DMS 273 (cell line): ENCODE measurements at regions not wholly inside any gene's neighbourhood (a gene's known extent, or its start where the extent isn't known, plus 50 kb on each side); places are given as distances from the start of the nearest gene placed in this dataset.
"Not testable (repeated sequence)": the region's sequence is repeated elsewhere in the genome, so short reads cannot be mapped to it uniquely, and the experiment has no call there.

Experiments used
- DNase-seq: peaks from one replicate; lab custom pipeline; 2025; ENCODE audit not compliant: unreplicated experiment; lab: John Stamatoyannopoulos, UW

DNA sequence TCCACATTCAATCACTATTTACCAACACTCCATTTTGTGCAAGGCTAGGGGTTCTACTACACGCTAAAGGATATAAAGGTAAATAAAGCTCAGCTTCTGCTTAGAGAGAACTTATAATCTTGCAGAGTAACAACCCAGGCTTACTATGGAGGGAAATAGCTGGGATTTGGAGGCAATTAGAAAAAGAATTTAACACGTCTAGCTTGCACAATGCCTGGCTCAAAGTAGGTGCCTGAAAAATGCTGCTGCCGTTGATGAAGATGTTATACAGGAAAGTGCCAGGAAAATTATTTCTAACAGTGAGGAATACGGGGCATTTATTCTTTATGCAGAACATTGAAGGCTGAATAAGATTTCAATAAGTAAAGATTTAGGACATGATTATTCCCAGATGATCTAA lies 214.2 kb downstream of the KITLG start:
- no peak for DNase-seq

DNA sequence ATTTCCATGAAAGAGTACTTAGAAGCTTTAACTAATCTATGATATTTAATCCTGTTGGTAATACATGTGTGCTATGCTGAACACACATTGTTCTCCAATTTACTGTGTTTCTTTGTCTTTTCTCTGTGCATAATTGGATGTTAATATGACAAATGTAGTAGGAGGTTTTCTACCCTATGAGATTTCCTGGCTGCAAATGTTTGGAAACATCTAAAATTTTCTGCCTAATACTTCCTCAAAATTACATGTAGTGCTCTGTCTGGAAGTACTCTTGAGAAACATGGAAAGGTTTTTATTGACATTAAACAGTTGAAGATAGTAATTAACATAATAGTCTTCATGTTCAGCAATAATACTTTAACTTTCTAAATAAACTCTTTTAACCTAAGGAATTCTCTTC lies 213.0 kb downstream of the KITLG start:
- no peak for DNase-seq

DNA sequence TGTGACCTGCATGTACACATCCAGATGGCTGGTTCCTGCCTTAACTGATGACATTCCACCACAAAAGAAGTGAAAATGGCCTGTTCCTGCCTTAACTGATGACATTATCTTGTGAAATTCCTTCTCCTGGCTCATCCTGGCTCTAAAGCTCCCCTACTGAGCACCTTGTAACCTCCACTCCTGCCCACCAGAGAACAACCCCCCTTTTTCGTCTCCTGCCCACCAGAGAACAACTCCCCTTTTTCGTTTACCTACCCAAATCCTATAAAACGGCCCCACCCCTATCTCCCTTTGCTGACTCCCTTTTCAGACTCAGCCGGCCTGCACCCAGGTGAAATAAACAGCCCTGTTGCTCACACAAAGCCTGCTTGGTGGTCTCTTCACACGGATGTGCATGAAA lies 212.2 kb downstream of the KITLG start:
- DNase-seq: not testable (repeated sequence)

DNA sequence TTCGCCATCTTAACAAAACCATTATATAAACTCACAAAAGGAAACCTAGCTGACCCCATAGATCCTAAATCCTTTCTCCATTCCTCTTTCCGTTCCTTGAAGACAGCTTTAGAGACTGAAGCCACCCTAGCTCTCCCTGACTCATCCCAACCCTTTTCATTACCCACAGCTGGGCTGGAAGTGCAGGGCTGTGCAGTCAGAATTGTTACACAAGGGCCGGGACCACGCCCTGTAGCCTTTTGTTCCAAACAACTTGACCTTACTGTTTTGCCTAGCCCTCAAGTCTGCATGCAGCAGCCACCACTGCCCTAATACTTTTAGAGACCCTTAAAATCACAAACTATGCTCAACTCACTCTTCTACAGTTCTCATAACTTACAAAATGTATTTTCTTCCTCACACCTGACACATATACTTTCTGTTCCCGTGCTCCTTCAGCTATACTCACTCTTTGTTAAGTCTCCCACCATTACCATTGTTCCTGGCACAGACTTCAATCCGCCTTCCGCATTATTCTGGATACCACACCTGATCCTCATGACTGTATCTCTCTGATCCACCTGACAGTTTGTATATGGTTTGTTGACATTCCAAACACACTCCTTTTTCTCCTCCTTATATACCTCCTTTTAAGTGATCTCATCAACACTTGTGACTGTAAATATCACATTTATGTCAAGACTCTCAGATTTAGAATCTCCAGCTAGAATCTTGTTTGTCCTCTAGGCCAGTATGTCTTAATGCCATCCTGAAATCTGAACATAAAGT lies 208.7 kb downstream of the KITLG start:
- DNase-seq: no peak

DNA sequence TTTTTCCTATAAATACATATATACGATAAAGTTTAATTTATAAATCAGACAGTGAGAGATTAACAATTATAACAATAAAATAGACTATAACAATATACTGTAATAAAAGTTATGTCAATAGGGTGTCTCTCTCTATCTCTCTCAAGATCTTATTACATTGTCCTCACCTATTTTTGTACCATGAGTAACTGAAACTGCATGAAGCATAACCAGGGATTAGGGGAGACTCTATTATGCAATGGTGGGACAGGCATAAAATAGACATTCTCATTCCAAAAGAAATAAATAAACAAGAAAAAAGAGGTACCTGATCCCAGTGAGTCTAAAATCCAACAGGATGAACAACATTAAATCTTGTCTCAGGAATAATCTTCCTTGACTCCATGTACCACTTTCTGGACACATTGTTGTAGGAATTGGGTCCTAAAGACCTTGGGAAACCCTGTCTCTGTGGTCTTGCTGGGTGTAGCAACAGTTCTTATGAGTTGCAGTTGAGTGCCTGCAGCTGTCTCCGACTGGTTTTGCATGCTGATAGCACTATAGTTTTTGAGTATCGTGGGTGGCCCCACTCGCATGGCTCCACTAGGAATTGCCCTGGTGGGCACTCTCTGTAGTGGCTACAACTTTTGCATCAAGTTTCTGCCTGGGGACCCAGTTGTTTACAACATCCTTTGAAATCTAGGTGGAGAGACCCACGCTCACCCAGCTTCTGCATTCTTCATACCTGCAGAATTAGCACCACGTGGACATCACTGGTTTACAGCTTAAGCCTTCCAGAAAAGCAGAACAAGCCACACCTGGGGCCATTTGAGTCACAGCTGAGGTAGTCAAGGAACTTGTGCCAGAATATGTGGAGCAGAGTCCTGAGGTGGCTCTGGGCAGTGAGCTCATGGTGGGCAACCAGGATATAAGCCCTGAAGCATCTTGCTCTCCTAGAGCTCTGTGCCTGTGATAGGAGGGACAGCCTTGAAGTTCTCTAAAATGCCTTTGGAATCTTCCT lies 204.7 kb downstream of the KITLG start:
- DNase-seq: no peak

DNA sequence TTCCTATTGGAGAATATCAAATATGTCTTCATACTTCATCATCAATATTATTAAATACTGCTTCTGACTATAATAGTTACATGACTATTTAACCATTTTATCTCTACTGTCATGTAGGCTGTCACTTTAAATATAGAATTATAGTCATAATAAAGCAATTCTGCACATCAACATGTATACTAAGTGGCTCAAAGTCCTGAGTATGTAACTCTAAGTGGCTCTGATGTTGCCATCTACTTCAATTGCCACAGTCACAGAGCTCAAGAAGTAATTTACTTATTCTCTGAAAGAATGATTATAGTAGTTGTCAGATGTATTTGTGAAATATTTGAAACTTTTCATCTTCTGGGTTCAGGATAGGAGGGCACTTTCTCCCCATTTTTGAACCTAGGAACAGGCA lies 202.3 kb downstream of the KITLG start:
- DNase-seq: no peak

DNA sequence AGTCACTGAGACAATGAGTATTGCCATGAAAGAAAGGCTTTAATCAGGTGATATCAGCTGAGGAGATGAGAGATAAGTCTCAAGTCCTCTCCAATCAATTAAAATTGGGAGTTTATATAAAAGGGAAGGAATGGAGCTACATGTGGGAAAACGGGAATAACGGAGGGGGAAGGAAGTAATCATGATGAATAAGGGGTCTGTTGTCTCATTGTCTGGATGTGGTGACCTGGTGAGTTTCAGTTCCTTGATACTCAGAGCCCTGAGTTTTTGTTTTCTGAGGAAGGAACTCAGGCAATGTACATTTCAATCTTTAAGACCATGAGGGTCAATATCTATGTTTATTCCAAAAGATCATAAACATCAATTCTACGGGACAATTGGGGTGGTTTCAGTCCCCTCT lies 198.8 kb downstream of the KITLG start:
- DNase-seq: no peak

DNA sequence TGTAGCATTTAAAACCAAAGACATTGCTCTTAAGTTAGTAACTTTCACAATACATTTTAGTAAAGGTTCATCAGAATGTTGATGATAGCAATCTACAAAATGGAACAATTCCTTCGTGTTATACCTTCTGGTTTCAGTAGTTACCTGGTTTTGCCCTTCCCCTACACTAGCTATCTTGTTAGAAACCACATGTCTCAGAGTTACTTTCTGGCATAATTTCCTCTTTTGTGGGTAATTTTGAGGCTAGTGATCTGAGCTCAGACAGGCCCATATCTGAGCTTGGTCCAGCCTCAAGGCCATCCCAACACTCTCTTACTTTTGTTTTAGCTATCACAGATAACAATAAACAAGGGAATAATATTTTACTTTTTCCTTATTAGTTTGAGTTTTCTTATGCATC lies 196.9 kb downstream of the KITLG start:
- DNase-seq: no peak

DNA sequence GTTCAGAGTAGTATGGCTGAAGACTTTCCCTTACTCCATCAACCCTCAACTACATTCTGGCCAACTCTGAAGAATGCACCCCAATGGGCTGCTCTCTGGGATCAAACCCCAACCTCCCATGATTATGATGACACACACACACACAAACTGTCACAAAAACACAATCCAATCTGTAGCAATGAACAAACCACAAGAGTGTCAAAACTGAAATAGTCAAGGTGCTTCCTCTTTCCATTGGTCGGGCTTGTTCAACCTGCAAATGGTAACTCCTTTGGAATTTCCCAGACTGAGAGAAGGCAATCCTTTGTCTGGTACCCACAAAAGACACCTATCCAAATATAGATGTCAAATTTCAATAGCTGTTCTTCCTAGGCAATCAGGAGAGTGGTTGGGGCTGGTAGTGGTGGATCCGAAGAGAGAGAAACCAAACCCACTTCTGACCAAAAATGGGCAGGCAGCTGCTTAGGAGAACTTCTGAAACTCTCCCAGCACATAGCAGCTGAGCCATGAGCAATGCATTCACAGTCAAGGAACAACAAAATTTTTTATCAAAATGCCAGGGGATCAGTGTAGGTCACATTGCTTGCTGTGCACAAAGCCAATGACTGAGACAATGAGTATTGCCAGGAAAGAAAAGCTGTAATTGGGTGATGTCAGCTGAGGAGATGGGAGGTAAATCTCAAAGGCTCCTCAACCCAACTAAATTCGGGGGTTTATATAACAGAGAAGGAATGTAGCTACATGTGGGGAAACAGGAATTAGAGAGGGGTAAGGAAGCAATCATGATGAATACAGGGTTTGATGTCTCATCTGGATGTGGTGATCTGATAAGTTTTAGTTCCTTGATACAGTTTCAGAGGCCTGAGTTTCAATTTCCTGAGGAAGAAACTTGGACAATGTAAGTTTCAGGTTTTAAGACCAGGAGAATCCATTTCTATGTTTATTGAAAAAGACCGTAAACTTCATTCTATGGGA lies 191.4 kb downstream of the KITLG start:
- no peak for DNase-seq

DNA sequence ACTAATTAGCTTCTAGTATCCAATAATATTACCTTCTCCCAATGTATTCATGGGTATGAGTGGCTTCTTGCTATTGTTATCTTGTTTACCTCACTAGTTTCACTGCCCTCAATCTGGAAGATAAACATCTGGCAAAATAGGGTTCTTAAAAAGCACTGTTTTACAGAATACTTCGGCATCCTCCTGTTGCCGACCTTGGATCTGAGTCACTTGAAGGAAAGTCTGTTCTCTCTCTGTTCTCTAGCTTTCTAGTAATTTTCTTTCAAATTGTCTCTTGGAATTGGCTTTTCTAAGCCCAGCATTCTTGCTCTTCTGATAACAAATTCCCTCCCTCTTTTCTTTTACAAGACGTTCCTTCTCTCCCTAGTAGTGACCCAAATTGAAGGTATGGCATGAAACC lies 189.5 kb downstream of the KITLG start:
- no peak for DNase-seq

DNA sequence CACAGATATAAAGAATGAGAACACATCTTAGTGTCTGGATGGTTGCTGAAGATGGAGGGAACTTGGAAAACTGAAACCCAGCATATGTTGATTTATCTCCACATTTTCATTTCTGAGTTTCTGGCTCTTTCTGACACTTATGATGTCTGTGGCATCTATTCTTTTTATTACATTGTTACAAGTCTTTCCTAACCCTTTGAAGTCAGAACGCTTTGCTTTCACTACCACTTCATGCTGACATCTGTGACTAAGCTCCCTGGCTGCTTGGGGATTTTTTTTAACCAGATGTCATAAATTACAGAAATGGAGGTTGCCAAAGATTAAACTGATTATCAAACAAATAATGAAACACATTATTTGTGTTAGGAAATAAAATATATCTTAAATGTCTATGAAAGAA lies 188.7 kb downstream of the KITLG start:
- no peak for DNase-seq

DNA sequence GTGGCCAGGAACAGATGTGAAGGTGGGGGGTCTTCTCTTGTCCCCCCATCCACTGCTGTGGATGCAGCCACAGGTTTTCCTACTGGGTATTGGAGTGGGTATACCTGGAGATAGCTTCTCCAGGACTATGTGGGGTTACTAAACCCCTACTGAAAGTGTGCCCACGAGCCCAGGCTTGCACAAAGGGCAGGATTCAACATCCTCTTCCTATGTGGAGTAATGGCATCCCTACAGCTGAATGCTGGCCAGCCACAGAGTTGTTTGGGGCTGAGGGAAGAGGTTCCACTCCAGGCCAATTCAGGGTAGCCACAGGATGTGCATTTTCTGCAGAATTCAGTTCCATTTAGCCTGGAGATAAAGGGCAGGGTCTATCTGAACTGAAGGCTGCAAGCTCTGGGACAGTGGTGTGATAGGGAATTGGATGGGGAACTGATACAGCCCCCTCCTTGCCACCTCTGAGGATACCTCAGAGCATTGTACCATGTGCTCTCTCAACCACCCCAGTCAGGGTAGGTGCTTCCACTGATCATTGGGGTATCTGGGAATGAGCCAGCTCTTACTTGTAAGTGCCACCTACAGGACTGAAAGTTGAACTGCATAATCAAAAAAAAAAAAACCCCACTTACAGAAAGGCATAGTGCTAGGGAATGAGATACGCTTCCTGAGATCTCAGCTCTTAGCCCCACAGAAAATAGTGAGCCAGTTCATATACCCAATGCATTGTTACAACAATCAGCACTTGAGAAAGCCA lies 187.1 kb downstream of the KITLG start:
- peak; percentile 3 for DNase-seq

DNA sequence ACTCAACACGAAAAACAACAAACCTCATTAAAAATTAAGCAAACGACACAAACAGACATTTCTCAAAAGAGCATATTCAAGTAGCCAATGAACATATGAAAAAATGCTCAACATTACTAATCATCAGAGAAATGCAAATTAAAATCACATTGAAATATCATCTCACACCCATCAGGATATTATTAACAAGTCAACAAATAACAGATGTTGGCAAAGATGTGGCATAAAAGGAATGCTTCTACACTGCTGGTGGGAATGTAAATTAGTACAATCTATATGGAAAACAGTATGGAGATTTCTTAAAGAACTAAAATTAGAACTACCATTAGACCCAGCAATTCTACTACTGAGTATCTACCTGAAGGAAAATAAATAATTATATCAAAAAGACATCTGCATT lies 182.2 kb downstream of the KITLG start:
- no peak for DNase-seq

DNA sequence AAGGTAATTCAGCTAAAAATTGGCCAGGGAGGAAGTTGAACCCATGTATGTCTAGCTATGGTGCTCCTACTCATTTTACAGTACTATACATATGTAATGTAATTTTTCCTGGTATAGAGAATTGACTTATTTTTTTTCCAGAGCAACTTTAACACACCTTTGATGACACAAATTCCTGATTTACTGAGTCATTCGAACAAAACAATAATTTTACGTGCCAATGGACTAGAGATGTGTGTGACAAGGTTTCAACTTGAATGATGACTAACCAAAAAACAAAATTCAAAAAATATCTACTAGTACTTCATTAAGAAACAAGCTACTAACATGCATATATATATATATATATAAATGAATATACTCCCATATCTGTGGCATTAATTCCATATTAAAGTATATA lies 180.5 kb downstream of the KITLG start:
- DNase-seq: no peak

DNA sequence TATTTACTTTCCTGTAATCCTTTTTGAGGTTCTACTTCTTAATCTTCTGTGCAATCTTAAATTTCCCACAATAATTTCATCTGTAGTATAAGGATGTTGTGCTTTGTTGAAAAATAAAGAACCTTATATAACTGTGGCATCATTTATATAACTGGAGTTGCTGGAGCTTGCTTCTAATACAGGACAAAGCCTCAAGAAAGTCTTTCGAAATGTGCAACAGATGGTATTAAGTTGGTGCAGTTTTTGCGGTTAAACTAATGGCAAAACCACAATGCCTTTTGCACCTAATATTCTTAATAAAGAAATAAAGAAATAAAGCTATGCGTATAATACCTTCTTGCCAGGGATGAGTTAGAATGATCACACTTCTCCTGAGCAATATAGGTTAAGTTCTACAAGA lies 180.0 kb downstream of the KITLG start:
- DNase-seq: peak; percentile 26

DNA sequence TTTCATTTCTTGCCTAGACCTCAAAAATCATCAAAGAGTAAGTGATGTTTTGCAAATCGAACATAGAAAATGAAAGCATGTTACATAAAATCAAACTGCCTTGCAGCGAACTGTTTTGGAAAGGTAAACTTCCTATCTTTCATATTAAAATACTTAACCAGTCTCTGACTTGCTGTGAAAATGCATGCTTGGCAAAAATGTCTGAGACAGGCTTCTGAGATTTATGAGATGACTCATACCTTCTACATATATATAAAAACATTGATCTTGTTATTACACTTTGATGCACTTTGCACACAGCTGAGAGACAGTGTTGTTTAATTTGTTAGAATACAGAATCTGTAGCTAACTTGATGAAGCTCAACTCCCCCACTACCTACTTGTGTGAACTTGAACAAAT lies 179.1 kb downstream of the KITLG start:
- no peak for DNase-seq

DNA sequence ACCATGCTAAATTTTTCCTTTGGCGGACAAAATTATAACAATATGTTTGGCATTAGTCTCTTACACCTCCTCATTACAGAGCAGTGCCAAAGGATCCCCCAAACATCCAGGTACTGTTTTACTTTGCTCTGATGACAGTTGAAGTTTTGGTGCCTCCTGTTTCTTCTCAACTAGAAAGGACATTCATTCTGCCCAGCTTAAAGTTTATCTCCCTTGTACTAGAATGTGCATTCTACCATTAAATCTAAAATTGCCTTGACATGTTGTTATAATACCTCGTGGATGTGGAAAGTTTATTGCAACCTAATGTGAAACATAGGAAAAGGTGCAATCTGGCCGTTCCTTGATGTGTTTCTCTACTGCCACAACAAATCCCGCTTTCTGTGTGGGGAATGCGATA lies 173.4 kb downstream of the KITLG start:
- DNase-seq: no peak

DNA sequence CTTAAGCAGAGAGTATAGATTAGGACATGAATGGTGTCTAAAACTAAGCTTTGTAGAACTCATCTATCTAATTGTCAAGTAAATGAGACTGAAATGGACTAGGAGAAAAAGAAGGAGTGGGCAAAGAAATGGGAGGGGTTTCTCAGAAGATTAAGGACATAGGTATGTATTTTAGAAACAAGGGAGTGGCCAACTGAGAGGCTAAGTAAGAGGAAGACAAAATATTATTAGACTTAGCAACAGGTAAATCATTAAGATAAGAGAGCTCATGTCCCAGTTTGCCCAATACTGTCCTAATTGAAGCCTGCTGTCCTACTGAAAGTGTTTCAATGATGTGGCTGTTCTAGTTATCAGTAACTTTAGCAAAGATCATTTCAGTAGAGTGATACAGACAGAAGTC lies 171.4 kb downstream of the KITLG start:
- DNase-seq: no peak

DNA sequence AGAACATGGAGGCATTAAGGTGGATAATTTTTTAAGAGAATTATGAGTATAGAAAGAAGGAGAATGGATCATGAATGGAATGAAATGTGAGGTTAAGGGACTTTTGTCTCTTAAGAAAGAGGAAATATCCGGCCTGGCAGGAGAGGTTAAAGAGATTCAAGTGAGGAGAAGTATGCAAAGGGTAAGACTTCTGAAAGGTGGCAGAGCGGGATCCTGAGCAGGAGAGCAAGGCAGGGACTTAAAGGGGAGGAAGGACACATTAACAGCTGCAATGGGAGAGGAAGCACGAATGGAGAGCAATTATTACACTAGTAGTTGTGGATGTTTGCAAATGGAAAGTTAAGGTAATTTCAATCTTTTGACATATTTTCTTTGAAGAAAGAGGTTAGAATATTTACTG lies 171.0 kb downstream of the KITLG start:
- no peak for DNase-seq

DNA sequence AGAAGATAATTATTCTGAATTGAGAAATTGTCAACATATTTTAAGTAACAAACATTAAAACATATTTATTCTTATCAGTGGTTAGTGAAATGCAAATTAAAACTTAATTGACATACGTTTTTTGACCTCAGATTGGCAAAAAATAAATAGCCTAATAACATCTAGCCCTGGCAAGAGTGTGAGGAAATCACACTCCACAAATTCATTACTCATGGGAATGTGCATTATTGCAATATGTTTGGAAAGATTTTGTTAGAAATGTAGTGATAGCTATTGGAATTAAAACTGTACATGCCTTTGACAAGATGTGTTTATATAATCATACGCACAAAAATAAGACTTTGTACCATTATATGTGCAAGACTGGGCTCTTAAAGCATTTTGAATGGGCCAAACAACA lies 168.6 kb downstream of the KITLG start:
- DNase-seq: no peak
